GM12865 (cell line): ENCODE measurements at regions not wholly inside any gene's neighbourhood (a gene's known extent, or its start where the extent isn't known, plus 50 kb on each side); places are given as distances from the start of the nearest gene placed in this dataset.

Experiments used
- DNase-seq: peaks from one replicate; pipeline ENCODE4 v3.0.0; 2010; ENCODE audit warnings: low read depth
- H3K4me3 ChIP-seq: 2 replicates; pipeline ENCODE4 v1.5.1; 2011; ENCODE audit warnings: mild to moderate bottlenecking, low read depth, low read length, control low read depth
- CTCF ChIP-seq: IDR thresholded peaks from 2 replicates; pipeline ENCODE4 v1.5.1; 2011; ENCODE audit warnings: low read length, control low read depth, low read depth, inconsistent platforms; ENCODE audit not compliant: insufficient read depth; ENCODE audit errors: missing control alignments

- TF ChIP-seq CTCF: no peak
- H3K4me3 ChIP-seq: no peak overlapping the region
- DNase-seq: no peak
Observed at GRCh38 chr18:39561126-39561525, 1995.5 kb upstream of the CELF4 start.

- TF ChIP-seq CTCF: no peak
- no peak overlapping the region for H3K4me3 ChIP-seq
- no peak for DNase-seq
Observed at GRCh38 chr18:39558658-39559057, 1993.1 kb upstream of the CELF4 start.

GRCh38 chr18:39555496-39555895, 1989.9 kb upstream of the CELF4 start:
- no peak overlapping the region for H3K4me3 ChIP-seq
- DNase-seq: no peak
- TF ChIP-seq CTCF: no peak

GRCh38 chr18:39550701-39551100, 1985.1 kb upstream of the CELF4 start:
- no peak for DNase-seq
- TF ChIP-seq CTCF: no peak
- no peak overlapping the region for H3K4me3 ChIP-seq

GRCh38 chr18:39549144-39549543, 1983.5 kb upstream of the CELF4 start:
- no peak for TF ChIP-seq CTCF
- H3K4me3 ChIP-seq: no peak overlapping the region
- no peak for DNase-seq

- no peak for TF ChIP-seq CTCF
- DNase-seq: no peak
- H3K4me3 ChIP-seq: no peak overlapping the region
Observed at GRCh38 chr18:39531659-39532058, 1966.1 kb upstream of the CELF4 start.

- no peak for DNase-seq
- H3K4me3 ChIP-seq: no peak overlapping the region
- TF ChIP-seq CTCF: no peak
Observed at GRCh38 chr18:39529358-39529757, 1963.8 kb upstream of the CELF4 start.
